22Rv1 (cell line): ENCODE measurements at regions not wholly inside any gene's neighbourhood (a gene's known extent, or its start where the extent isn't known, plus 50 kb on each side); places are given as distances from the start of the nearest gene placed in this dataset.

Source experiments
- ZFX ChIP-seq: fragments of 450-650 bp; IDR thresholded peaks from 2 replicates; pipeline ENCODE4 v1.6.1; 2017; ENCODE audit warnings: antibody characterized with exemption, borderline replicate concordance
- TF ChIP-seq, protein P1 (sequence below): fragments of 450-650 bp; IDR thresholded peaks from 2 replicates; pipeline ENCODE4 v1.5.1; 2017; ENCODE audit warnings: mild to moderate bottlenecking

DNA sequence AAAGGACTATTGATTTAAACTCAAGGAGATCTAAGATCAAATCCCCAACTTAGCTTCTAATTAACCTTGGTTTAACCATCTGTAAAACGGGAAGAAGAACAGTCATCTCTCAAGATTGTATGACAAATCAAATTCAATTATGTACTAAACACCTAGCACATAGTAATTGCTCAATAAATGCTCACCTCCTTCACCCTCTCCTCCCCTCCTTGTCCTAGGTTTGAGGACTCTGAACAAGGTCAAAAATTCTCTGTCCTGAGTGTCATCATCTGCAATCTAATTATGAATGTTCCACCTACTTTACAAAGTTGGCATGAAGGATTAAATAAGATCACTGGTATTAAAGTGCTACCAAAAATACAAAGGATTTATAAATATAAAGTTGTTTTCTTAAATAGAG, 320.1 kb upstream of the PPARGC1A start:
- TF ChIP-seq, protein P1, sequence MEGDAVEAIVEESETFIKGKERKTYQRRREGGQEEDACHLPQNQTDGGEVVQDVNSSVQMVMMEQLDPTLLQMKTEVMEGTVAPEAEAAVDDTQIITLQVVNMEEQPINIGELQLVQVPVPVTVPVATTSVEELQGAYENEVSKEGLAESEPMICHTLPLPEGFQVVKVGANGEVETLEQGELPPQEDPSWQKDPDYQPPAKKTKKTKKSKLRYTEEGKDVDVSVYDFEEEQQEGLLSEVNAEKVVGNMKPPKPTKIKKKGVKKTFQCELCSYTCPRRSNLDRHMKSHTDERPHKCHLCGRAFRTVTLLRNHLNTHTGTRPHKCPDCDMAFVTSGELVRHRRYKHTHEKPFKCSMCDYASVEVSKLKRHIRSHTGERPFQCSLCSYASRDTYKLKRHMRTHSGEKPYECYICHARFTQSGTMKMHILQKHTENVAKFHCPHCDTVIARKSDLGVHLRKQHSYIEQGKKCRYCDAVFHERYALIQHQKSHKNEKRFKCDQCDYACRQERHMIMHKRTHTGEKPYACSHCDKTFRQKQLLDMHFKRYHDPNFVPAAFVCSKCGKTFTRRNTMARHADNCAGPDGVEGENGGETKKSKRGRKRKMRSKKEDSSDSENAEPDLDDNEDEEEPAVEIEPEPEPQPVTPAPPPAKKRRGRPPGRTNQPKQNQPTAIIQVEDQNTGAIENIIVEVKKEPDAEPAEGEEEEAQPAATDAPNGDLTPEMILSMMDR = no peak
- TF ChIP-seq ZFX = no peak
